ENCODE measurements at regions not wholly inside any gene's neighbourhood (a gene's known extent, or its start where the extent isn't known, plus 50 kb on each side); places are given as distances from the start of the nearest gene placed in this dataset.

GRCh38 chr21:32843561-32843960, 72.0 kb upstream of the PAXBP1 start:
- dilution Hi-C loops (cut with MboI; ENCODE audit: extremely low pct_ligation_motif_present, low sequenced_read_pairs): no loop called here
- H3K27me3 ChIP-seq (ENCODE audit: control insufficient read depth, extremely low read depth, insufficient read depth, low read length): no peaks in the 10 kb centered on the region
- H3K9me1 ChIP-seq (ENCODE audit: control insufficient read depth, extremely low read depth, insufficient read depth, low read length): no peaks in the 10 kb centered on the region
- no peaks in the 10 kb centered on the region for H3K4me1 ChIP-seq (ENCODE audit: control insufficient read depth, extremely low read depth, insufficient read depth, low read length)
- H3K4me2 ChIP-seq (ENCODE audit: control insufficient read depth, extremely low read depth, insufficient read depth, low read depth, low read length): no peak overlapping the region
- H2AFZ ChIP-seq (ENCODE audit: control insufficient read depth, low read length): no peak overlapping the region
- FAIRE-seq: no peak
- H3K27ac ChIP-seq (ENCODE audit: control insufficient read depth, insufficient read depth, low read length): no peak overlapping the region
- no peaks in the 10 kb centered on the region for H3K9me3 ChIP-seq (ENCODE audit: control insufficient read depth, low read depth, low read length)
- TF ChIP-seq CTCF (optimal IDR thresholded peaks at IDR 0.05 in 1 of 3, IDR thresholded peaks at IDR 0.05 in 1 of 3, conservative IDR thresholded peaks at IDR 0.05 in 1 of 3; ENCODE audit: extremely low read depth in 1 of 3, insufficient read depth in 2 of 3, low read length in 3 of 3): no peak
- TF ChIP-seq EZH2 (IDR thresholded peaks at IDR 0.05; ENCODE audit: low read length): no peak
- no peak overlapping the region for H3K4me3 ChIP-seq (ENCODE audit: control insufficient read depth in 2 of 3, extremely low read depth in 1 of 3, insufficient read depth in 2 of 3, low read depth in 1 of 3, low read length in 3 of 3)
- H3K9ac ChIP-seq (ENCODE audit: control insufficient read depth, extremely low read depth, insufficient read depth, low read length): no peak overlapping the region
- H3K79me2 ChIP-seq (ENCODE audit: control insufficient read depth, insufficient read depth, low read length): no peaks in the 10 kb centered on the region
- H4K20me1 ChIP-seq (ENCODE audit: control insufficient read depth, extremely low read depth, insufficient read depth, low read length): no peaks in the 10 kb centered on the region
- no peaks in the 10 kb centered on the region for H3K36me3 ChIP-seq (ENCODE audit: control insufficient read depth in 2 of 2, extremely low read depth in 1 of 2, insufficient read depth in 2 of 2, low read length in 2 of 2)
- DNase-seq (ENCODE audit: low read depth, low spot score): no peak

GRCh38 chr21:32844076-32844475, 72.5 kb upstream of the PAXBP1 start:
- Histone ChIP-seq H3K4me3 (ENCODE audit: control insufficient read depth in 2 of 3, extremely low read depth in 1 of 3, insufficient read depth in 2 of 3, low read depth in 1 of 3, low read length in 3 of 3) (no peak overlapping the region), H3K79me2 (ENCODE audit: control insufficient read depth, insufficient read depth, low read length) (no peaks in the 10 kb centered on the region), H3K4me1 (ENCODE audit: control insufficient read depth, extremely low read depth, insufficient read depth, low read length) (no peaks in the 10 kb centered on the region), H4K20me1 (ENCODE audit: control insufficient read depth, extremely low read depth, insufficient read depth, low read length) (no peaks in the 10 kb centered on the region), H3K9me1 (ENCODE audit: control insufficient read depth, extremely low read depth, insufficient read depth, low read length) (no peaks in the 10 kb centered on the region), H3K27me3 (ENCODE audit: control insufficient read depth, extremely low read depth, insufficient read depth, low read length) (no peaks in the 10 kb centered on the region), H3K4me2 (ENCODE audit: control insufficient read depth, extremely low read depth, insufficient read depth, low read depth, low read length) (no peak overlapping the region), H2AFZ (ENCODE audit: control insufficient read depth, low read length) (no peak overlapping the region), H3K36me3 (ENCODE audit: control insufficient read depth in 2 of 2, extremely low read depth in 1 of 2, insufficient read depth in 2 of 2, low read length in 2 of 2) (no peaks in the 10 kb centered on the region), H3K27ac (ENCODE audit: control insufficient read depth, insufficient read depth, low read length) (no peak overlapping the region), H3K9ac (ENCODE audit: control insufficient read depth, extremely low read depth, insufficient read depth, low read length) (no peak overlapping the region), H3K9me3 (ENCODE audit: control insufficient read depth, low read depth, low read length) (no peaks in the 10 kb centered on the region)
- no peak for TF ChIP-seq EZH2 (IDR thresholded peaks at IDR 0.05; ENCODE audit: low read length)
- TF ChIP-seq CTCF (optimal IDR thresholded peaks at IDR 0.05 in 1 of 3, IDR thresholded peaks at IDR 0.05 in 1 of 3, conservative IDR thresholded peaks at IDR 0.05 in 1 of 3; ENCODE audit: extremely low read depth in 1 of 3, insufficient read depth in 2 of 3, low read length in 3 of 3): no peak
- FAIRE-seq (no peak), DNase-seq (ENCODE audit: low read depth, low spot score) (no peak)
- dilution Hi-C loops (cut with MboI; ENCODE audit: extremely low pct_ligation_motif_present, low sequenced_read_pairs): no loop called here

Measured in keratinocyte (primary cell).